Activated CD4-positive, alpha-beta T cell treated with anti-CD3 and anti-CD28 coated beads, Interleukin-2, Interleukin-4, amounts not matched to agents 100 ng/mL and 50 ng/mL, durations not matched to agents 16 hours and 8 hours (primary cell): ENCODE measurements at regions not wholly inside any gene's neighbourhood (a gene's known extent, or its start where the extent isn't known, plus 50 kb on each side); places are given as distances from the start of the nearest gene placed in this dataset.
"Not testable (repeated sequence)": the region's sequence is repeated elsewhere in the genome, so short reads cannot be mapped to it uniquely, and the experiment has no call there.

Experiments used
- DNase-seq: peaks from one replicate; pipeline ENCODE4 v3.0.0-alpha.2; 2020; ENCODE audit warnings: low spot score

DNA sequence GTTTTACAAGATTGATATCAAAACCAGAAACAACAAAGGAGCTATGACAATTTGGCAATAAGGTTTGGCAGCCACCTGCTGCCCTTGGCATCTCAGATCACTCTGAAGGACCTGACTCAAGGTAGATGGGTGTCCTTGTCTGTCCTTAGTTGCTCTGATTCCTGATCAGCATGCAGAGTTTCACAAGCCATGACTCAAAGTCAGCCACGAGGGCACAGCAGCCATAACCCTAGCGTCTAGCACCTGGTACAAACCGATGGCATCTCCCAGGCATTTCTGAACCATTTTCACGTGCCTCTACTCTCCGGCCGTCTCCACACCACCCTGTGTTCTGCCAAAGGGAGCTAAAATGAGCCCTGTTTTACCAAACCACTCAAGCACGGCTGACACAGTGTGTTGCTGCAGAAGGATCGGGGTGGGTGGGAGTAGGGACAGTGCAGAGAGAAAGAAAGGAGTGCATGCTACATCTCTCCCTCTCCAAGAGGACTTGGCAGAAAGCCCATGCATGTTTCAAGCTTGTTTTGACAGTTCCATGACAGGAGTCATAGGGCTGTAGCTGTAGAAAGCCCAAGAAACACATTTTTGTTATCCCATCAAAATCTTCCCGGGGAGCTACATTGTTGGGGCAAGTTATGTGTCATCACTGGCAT, 297.3 kb downstream of the ABCC12 start:
- DNase-seq = no peak

GRCh38 chr16:47855431-47855830, 300.4 kb downstream of the ABCC12 start:
- no peak for DNase-seq

DNA sequence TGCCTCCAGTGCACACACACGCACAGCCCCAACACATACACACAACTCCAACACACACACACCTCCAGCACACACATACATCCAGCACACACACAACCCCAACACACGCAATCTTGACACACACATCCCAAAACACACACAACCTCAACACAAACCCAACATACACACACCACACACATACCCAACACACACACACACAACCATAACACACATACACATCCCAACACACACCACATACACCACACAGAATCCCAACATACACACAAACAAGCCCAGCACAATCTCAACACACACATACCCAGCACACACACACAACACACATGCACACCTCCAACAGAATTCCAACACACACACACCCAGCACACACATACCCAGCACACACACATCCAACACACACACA, 301.1 kb downstream of the ABCC12 start:
- no peak for DNase-seq

- DNase-seq = no peak
Observed at GRCh38 chr16:47852991-47853390, 302.8 kb downstream of the ABCC12 start.

DNA sequence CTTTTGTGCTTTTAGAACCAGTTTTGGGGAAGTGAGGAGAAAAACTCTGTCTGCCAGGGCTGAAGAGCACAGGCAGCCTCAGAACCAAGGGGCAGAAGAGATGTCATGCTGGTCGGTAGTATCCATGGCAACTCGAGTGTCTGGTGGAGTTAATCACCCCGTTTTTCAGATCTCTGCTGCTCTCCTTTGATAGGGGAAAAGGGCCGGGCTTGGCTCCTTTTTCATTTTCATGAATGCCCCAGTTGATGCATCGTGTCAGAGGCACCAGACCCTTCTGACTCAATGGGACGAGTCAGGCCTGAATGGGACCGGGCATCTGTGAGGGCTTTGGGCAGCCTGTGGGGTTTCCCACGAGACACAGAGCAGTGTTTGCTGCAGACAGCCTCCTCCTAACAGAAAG, 304.6 kb downstream of the ABCC12 start:
- no peak for DNase-seq

DNA sequence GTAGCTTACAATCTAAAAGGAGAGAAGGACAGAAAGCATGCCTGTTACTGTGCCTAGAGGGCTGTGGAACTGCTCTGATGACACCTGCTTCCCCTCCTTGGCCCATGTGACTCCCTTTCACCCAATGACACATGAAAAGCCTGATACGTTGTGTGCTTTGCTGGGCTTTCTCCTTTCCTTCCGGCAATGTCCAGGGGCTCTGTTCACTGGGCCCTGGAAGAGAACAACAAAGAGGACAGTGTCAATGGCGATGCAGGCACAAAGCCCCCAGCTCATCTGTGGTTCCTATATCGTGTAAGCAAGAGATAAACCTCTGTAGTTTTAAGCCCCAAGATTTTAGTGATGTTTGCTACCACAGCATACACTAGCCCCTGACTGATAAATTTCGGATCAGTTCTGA, 306.1 kb downstream of the ABCC12 start:
- DNase-seq = no peak

DNA sequence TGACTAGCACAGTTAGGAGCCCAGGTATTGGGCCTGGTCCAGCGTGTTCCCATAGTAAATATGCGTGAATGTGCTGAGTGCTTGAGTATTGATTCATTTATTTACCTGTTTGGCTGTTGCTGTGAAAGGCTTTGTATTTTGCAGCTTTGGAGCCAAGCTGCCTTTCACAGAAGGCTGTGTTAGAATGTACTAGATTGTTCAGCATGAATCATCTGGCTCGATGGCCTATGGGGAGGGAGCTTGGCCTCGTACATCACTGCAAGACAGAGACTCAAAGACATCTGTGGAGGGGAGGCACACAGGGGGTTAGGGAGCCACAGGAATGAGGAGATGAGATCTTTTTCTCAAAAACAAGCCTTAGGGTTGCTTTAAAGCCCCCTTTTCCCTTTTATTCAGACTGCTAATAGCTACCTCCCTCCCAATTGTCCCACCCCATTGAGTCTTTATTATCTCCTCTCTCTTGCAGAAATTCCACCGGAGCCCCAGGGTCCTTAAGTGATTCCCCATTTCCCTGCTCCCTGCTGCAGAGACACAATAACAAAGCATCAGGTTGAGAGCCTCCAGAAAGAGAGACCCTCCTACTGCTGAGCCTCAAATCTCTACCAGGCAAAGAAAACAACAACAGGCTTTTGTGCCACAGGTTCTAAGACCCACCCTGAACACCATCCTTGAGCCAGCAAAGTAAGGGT, 307.2 kb downstream of the ABCC12 start:
- no peak for DNase-seq

GRCh38 chr16:47847220-47847970, 308.4 kb downstream of the ABCC12 start:
- DNase-seq = no peak

DNA sequence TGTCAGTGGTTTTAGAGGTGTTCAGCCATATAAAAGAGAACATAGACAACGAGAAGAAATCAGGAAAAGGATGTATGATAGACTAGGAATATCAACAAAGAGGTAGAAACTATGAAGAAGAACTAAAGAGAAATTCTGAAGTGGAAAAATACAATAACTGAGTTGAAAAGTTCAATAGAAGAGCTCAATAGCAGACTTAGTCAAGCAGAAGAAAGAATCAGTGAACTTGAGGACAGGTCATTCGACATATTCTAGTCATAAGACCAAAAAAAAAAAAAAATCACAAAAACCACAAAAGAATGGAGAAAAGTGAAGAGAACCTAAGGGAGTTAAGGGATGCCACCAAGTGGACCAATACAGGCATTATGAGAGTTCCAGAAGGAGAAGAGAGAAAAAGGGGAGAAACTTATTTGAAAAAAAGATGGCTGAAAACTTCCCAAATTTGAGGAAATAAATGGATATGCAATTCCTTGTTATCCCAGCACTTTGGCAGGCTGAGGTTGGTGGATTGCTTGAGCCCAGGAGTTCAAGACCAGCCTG, 321.2 kb downstream of the ABCC12 start:
- DNase-seq = no peak

DNA sequence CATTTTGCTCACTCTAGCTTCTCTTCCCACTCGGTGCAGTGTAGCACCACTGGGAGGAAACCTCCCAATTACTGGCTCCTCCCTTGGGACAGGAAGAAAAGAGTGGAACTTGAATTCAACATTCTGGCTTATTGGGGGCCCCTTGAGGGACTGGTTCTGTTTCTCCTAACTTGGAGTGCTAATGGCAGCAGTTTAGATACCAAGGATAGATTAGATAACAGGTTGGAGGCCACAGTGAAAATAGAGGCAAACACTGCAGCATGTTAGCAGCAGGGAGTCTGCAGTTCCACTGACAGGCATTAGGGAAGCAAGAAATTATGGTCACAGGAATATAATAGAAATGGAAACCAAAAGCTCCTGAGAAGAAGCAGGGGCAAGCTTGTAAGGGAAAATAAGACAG, 322.0 kb downstream of the ABCC12 start:
- DNase-seq = no peak

DNA sequence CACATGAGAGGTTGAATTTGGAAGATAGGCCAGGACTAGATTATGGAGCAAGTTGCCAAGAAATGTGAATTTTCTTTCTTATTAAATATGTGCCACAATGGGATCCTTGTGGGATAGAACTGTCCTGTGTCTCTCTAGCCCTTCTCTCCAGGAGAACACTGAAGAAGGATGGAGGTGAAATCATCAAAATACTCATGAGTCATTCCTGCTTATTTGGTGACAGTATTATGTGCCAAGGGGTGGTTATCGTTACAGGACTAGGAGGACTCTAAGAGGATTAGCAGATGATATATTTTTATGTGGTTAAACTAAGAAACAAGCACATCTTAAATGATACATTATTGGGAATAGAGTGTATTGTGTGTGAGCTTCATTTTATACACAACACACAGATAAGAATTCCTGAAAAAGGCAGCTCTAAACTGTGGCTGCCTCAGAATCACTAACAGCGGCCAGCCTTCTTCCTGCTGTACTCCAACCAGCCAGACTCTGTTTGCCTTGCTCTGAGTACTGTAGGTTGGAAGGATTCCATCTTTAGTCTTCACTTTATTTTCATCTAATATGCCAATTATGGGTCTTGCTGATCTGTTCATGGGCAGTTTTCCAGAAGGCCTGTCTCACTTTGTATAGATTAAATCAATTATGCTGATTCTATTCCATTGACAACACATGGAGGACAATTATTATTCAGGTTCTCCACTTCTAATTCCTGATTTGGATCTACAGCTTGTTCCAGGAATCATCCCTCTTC, 325.8 kb downstream of the ABCC12 start:
- no peak for DNase-seq

DNA sequence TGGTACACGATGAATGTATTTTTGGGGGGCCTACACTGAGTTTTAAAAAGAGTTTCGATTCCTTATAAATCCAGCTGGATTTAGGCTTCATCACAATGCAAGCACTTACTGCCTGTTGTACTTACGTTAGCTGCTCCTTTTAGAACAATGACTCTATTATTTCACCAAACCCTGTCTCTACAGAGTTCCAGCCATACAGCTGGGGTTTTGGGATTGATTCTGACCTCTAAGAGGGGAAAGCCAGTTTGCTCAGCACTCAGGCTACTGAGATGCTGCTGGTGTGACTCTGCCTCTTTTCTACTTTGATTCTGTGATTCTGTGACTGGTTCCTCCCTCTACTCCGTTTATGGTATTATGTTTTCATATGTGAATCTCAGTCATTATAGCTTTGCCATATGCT, 329.7 kb downstream of the ABCC12 start:
- no peak for DNase-seq

- no peak for DNase-seq
Observed at GRCh38 chr16:47817048-47817447, 338.7 kb downstream of the ABCC12 start.

- DNase-seq = no peak
Observed at GRCh38 chr16:47816511-47816910, 339.3 kb downstream of the ABCC12 start.

- DNase-seq = no peak
Observed at GRCh38 chr16:47815655-47816054, 340.1 kb downstream of the ABCC12 start.

DNA sequence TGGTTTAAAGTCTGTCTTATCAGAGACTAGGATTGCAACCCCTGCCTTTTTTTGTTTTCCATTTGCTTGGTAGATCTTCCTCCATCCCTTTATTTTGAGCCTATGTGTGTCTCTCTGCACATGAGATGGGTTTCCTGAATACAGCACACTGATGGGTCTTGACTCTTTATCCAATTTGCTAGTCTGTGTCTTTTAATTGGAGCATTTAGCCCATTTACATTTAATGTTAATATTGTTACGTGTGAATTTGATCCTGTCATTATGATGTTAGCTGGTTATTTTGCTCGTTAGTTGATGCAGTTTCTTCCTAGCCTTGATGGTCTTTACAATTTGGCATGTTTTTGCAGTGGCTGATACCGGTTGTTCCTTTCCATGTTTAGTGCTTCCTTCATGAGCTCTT, 344.0 kb downstream of the ABCC12 start:
- DNase-seq = not testable (repeated sequence)

DNA sequence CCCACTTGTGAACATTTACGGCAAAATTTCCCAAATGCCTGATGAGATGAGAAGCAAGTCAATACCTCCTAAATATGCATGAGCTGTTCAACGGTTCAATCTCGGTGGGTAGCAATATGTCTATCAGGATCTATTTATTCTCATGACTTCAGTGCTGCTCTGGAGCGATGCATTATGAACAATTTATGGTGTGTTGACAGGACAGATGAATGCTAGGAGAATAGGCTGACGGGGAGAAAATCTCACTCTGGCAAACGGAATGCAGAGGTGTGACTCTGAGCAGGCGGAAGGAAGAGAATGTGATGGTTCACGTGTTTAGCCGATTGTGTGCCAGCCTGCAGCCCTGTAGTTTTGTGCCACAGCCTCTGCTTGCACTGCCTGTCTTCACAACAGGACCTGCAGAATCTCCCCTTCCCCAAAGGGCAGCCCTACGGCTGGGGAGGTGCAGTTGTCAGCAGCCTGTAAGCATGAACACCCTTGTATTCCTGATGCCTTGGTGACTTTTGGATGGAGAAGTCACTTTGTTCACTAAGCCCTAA, 345.2 kb downstream of the PHKB start:
- DNase-seq = no peak

DNA sequence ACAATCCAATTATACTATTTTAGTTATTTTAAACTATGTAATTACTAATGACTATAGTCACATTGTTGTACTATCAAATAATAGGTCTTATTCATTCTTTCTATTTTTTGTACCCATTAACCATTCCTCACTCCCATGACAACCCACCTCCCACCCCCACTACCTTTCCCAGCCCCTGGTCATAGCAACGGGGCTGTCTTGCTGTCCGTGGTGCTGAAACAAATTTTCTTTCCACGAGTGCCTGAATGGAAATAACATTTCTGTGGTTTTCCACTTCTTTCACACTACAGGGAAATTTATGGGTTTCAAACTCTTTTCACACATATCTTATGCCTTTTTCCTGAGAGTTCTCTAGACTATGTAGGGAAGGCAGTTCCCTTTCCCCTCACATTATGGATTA, 326.6 kb downstream of the PHKB start:
- no peak for DNase-seq

DNA sequence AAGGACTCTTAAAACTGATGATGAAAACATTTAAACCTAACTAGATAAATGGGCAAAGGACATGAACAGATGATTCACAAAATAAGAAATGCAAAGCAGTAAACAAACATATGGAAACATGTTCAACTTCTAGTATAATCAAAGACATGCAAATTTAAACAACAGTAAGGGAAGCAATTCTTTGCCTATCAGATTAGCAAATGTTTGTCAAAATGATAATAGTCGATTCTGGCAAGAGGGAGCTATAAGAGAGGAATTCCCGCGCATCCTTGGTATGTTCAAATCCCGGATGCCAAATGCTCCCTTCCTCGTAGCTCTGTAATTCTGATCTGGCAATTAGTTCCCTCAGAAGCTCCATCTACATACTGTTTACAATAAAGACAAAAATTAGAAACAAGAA, 320.5 kb downstream of the PHKB start:
- no peak for DNase-seq

- DNase-seq = no peak
Observed at GRCh38 chr16:47780213-47780875, 319.2 kb downstream of the PHKB start.

- peak; percentile 19 for DNase-seq
Observed at GRCh38 chr16:47779201-47780016, 318.3 kb downstream of the PHKB start.
